Activated naive CD4-positive, alpha-beta T cell treated with anti-CD3 and anti-CD28 coated beads, Interleukin-2, amount 50 U/mL, for 72 hours (primary cell): ENCODE measurements at regions not wholly inside any gene's neighbourhood (a gene's known extent, or its start where the extent isn't known, plus 50 kb on each side); places are given as distances from the start of the nearest gene placed in this dataset.

Experiments used
- ATAC-seq, 2 donors: fragments of 150-1000 bp; cut with Tn5 transposase; 2 replicates each; pipeline ENCODE4 v1.10.0; 2021; ENCODE audit warnings: mild to moderate bottlenecking in 2 of 2, moderate library complexity in 2 of 2
- DNase-seq, 2 donors: peaks; one replicate each; pipeline ENCODE4 v3.0.0; 2021 to 2022; ENCODE audit warnings: low spot score in 2 of 2
- H3K27ac Mint-ChIP-seq, 2 donors: one replicate each; pipeline ENCODE4 v1.8.0; 2022; ENCODE audit warnings: mild to moderate bottlenecking in 2 of 2, mixed read lengths in 2 of 2
- H3K36me3 Mint-ChIP-seq, 2 donors: one replicate each; pipeline ENCODE4 v1.8.0; 2022; ENCODE audit warnings: mixed read lengths in 2 of 2
- H3K9me3 Mint-ChIP-seq, 2 donors: one replicate each; pipeline ENCODE4 v1.8.0; 2022; ENCODE audit warnings: mixed read lengths in 2 of 2

- H3K27ac Mint-ChIP-seq = no peak overlapping the region
- DNase-seq (no peak), ATAC-seq (no peak)
- no peaks in the 10 kb centered on the region for H3K36me3 Mint-ChIP-seq
- H3K9me3 Mint-ChIP-seq = no peaks in the 10 kb centered on the region
Measured at GRCh38 chr10:79007421-79008319, 61.1 kb upstream of the ZMIZ1 start.

- H3K9me3 Mint-ChIP-seq = no peaks in the 10 kb centered on the region
Measured at GRCh38 chr10:79009145-79009544, 59.6 kb upstream of the ZMIZ1 start.

DNA sequence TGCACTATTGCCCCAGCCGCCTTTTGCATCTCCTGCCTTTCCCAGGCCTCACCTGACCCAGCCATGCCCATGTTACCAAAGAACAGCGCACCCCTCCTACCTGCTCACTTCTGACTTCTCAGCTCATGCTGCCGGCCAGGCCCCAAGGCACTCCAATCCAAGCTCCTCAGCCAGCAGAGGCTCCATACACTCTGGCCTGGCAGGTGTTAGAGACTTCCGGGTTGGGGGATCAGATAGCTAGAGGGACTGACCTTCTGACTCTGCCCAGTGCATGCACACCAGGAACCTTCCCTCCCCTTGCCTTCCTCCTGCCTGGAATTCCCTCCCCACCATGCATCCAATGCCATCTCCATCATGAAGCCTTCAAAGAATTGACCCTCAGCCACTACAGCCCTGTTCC, 56.2 kb upstream of the ZMIZ1 start:
- ATAC-seq (no peak), DNase-seq (no peak)
- peaks cover under 1 to 2% of the 10 kb centered on the region in 2 donors for H3K9me3 Mint-ChIP-seq
- no peaks in the 10 kb centered on the region for H3K36me3 Mint-ChIP-seq
- no peak overlapping the region for H3K27ac Mint-ChIP-seq

More at GRCh38 chr10:79009145-79009544, 59.6 kb upstream of the ZMIZ1 start:
- Mint-ChIP-seq H3K27ac (no peak overlapping the region), H3K36me3 (no peaks in the 10 kb centered on the region)
- DNase-seq (no peak), ATAC-seq (no peak)

- Mint-ChIP-seq H3K36me3 (no peaks in the 10 kb centered on the region), H3K9me3 (peaks cover 3 to 4% of the 10 kb centered on the region in 2 donors), H3K27ac (no peak overlapping the region)
- no peak for ATAC-seq
- DNase-seq = no peak
Measured at GRCh38 chr10:79013406-79013987, 55.3 kb upstream of the ZMIZ1 start.

GRCh38 chr10:79014796-79015195, 54.0 kb upstream of the ZMIZ1 start:
- ATAC-seq = no peak
- no peak for DNase-seq
- no peak overlapping the region for H3K27ac Mint-ChIP-seq
- H3K9me3 Mint-ChIP-seq = peaks cover 3 to 4% of the 10 kb centered on the region in 2 donors
- H3K36me3 Mint-ChIP-seq = no peaks in the 10 kb centered on the region

GRCh38 chr10:79017882-79018520, 50.8 kb upstream of the ZMIZ1 start:
- DNase-seq (no peak), ATAC-seq (no peak)
- Mint-ChIP-seq H3K27ac (no peak overlapping the region), H3K9me3 (peaks cover 3 to 4% of the 10 kb centered on the region in 2 donors), H3K36me3 (no peaks in the 10 kb centered on the region)

GRCh38 chr10:79018521-79019011, 50.2 kb upstream of the ZMIZ1 start:
- Mint-ChIP-seq H3K36me3 (no peaks in the 10 kb centered on the region), H3K27ac (no peak overlapping the region), H3K9me3 (peaks cover 3 to 4% of the 10 kb centered on the region in 2 donors)
- ATAC-seq (no peak), DNase-seq (peak in 1 of 2 donors; percentile 28)
